ENCODE measurements at regions not wholly inside any gene's neighbourhood (a gene's known extent, or its start where the extent isn't known, plus 50 kb on each side); places are given as distances from the start of the nearest gene placed in this dataset.

DNA sequence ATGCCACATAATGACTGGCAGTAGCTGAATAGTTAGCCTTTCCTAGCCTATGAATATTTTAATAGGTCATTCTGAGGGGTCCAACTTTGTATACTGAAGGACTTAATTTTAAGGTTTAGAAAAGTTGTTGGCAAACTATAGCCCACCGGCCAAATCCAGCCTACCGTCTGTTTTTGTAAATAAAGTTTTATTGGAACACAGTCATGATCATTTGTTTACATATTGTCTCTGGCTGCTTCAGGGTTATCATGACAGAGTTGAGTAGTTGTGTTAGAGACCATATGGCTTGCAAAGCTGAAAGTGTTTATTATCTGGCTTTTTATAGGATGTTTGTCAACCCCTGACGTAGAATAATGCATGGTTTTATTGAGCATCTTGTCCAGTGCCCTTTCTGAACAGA, 73.4 kb downstream of the NTMT2 start:
- Histone ChIP-seq H3K4me3 (no peak overlapping the region), H3K27me3 (no peaks in the 10 kb centered on the region), H3K4me1 (ENCODE audit: insufficient read depth) (peaks cover 8% of the 10 kb centered on the region), H3K27ac (no peak overlapping the region), H3K36me3 (no peaks in the 10 kb centered on the region), H3K9me3 (no peaks in the 10 kb centered on the region)
- intact Hi-C loops (cut with DNase I), result loop anchor here in 1 of 4 donors (10.0 kb wide), 1 partner anchor 446 kb away; the partner anchor contains the start of gene PRRX1
- DNase-seq, result no peak
- TF ChIP-seq POLR2A (IDR thresholded peaks at IDR 0.05), result no peak
- no peak for TF ChIP-seq EP300 (IDR thresholded peaks at IDR 0.05)
- TF ChIP-seq, protein P1, sequence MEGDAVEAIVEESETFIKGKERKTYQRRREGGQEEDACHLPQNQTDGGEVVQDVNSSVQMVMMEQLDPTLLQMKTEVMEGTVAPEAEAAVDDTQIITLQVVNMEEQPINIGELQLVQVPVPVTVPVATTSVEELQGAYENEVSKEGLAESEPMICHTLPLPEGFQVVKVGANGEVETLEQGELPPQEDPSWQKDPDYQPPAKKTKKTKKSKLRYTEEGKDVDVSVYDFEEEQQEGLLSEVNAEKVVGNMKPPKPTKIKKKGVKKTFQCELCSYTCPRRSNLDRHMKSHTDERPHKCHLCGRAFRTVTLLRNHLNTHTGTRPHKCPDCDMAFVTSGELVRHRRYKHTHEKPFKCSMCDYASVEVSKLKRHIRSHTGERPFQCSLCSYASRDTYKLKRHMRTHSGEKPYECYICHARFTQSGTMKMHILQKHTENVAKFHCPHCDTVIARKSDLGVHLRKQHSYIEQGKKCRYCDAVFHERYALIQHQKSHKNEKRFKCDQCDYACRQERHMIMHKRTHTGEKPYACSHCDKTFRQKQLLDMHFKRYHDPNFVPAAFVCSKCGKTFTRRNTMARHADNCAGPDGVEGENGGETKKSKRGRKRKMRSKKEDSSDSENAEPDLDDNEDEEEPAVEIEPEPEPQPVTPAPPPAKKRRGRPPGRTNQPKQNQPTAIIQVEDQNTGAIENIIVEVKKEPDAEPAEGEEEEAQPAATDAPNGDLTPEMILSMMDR (IDR thresholded peaks at IDR 0.05), result no peak
- 53 to 89% (median 57%) methylated on average over 3 of the region's 3 CpGs for WGBS, 3 donors

DNA sequence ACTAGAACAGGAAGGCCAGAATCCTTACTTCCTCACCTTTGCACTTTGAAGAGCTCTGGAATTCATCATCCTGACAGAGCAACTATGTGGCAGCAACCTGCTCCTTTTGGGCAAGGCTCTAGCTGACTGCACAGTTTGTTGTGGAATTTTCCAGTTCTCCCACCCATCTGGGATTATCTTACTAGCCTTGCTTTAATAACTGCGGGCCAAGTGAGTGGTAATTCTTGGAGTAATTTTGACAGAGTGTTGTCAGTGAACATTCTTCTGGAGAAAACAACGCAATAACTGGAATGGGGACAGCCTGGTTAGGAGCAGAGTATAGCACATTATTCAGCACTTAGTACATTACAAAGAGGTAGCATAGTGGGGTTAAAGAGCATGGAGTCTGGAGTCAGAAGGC, 75.3 kb downstream of the NTMT2 start:
- peaks cover 5% of the 10 kb centered on the region for H3K4me1 ChIP-seq (ENCODE audit: insufficient read depth)
- peak in 1 of 5 donors; percentile 64 for DNase-seq
- H3K27ac ChIP-seq, result no peak overlapping the region
- no peaks in the 10 kb centered on the region for H3K36me3 ChIP-seq
- H3K4me3 ChIP-seq, result no peak overlapping the region
- WGBS, 3 donors, result 9 to 21% (median 12%) methylated on average over 2 of the region's 2 CpGs
- no peaks in the 10 kb centered on the region for H3K27me3 ChIP-seq
- intact Hi-C loops (cut with DNase I), result no loop called here
- H3K9me3 ChIP-seq, result no peaks in the 10 kb centered on the region
- TF ChIP-seq POLR2A (IDR thresholded peaks at IDR 0.05), result no peak
- TF ChIP-seq, protein P1 (IDR thresholded peaks at IDR 0.05), result no peak

DNA sequence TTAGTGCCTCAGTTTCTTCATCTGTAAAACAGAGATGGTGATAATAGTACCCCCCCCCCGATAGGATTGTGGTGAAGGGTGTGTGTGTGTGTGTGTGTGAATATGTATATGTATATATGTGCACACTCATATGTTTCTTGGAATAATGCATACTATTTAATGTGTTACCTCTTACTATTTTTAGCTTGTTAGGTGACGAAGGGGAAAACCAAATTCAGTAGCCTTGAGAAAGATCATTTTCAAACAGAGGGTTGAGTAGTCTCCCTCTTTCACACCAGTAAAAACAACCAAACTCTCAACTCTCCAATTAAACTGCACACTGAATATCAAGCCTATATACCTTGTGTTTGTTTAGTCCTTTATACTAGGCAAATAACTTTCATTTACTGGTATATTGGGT, 75.7 kb downstream of the NTMT2 start:
- H3K36me3 ChIP-seq, result no peaks in the 10 kb centered on the region
- H3K4me1 ChIP-seq (ENCODE audit: insufficient read depth), result peaks cover 5% of the 10 kb centered on the region
- H3K27ac ChIP-seq, result no peak overlapping the region
- intact Hi-C loops (cut with DNase I), result no loop called here
- DNase-seq, result no peak
- TF ChIP-seq, protein P1 (IDR thresholded peaks at IDR 0.05), result no peak
- TF ChIP-seq POLR2A (IDR thresholded peaks at IDR 0.05) (no peak), EP300 (IDR thresholded peaks at IDR 0.05) (no peak)
- H3K4me3 ChIP-seq, result no peak overlapping the region
- H3K27me3 ChIP-seq, result no peaks in the 10 kb centered on the region
- H3K9me3 ChIP-seq, result no peaks in the 10 kb centered on the region
- WGBS, 3 donors, result 68 to 75% (median 71%) methylated on average over 2 of the region's 2 CpGs

DNA sequence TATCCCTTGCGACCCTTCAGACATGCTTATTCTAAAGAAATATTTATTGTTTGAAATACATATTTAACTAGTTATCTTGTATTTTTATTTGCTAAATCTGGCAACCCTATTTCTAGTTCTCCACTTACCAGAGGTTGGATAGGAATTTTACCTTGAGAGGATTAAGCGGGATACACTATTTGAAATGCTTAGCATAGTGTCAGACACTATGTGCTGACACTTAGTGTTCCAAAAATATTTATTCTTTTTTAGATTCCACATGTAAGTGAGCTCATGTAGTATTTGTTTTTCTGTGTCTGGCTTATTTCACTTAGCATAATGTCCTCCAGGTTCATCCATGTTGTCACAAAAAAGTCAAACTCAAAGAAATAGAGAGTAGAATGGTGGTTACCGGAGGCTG, 78.7 kb downstream of the NTMT2 start:
- 55 to 73% (median 71%) methylated on average over 3 of the region's 3 CpGs for WGBS, 3 donors
- Histone ChIP-seq H3K27ac (no peak overlapping the region), H3K9me3 (no peaks in the 10 kb centered on the region), H3K4me3 (no peak overlapping the region), H3K27me3 (no peaks in the 10 kb centered on the region), H3K36me3 (no peaks in the 10 kb centered on the region), H3K4me1 (ENCODE audit: insufficient read depth) (peaks cover 5% of the 10 kb centered on the region)
- DNase-seq, result no peak
- intact Hi-C loops (cut with DNase I), result no loop called here
- TF ChIP-seq EP300 (IDR thresholded peaks at IDR 0.05), result no peak
- TF ChIP-seq, protein P1 (IDR thresholded peaks at IDR 0.05), result no peak
- TF ChIP-seq POLR2A (IDR thresholded peaks at IDR 0.05), result no peak
